SKM-1 (cell line): ENCODE measurements at regions not wholly inside any gene's neighbourhood (a gene's known extent, or its start where the extent isn't known, plus 50 kb on each side); places are given as distances from the start of the nearest gene placed in this dataset.
"Not testable (repeated sequence)": the region's sequence is repeated elsewhere in the genome, so short reads cannot be mapped to it uniquely, and the experiment has no call there.

Experiments
- DNase-seq: peaks from one replicate; lab custom pipeline; 2025; ENCODE audit not compliant: unreplicated experiment; lab: John Stamatoyannopoulos, UW

DNA sequence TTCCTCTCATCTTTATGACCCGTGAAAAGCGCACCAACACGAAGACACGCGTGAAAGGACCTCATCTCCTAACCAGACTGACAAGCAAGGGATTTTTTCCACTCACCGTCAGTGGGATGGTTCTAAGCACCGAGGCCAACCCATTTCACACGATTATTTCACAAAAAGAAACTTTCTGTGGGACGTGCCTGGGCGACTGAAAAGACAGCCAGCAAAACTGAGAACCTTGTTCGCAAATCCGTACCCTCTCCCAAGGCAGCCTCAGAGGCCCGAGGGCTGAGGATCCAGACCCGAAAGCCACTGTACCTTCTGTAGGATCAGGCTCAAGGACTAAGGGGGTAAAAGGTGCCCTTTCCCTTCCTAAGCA, 84.9 kb upstream of the METTL9 start:
- not testable (repeated sequence) for DNase-seq

GRCh38 chr16:21516705-21517040, 82.7 kb upstream of the METTL9 start:
- not testable (repeated sequence) for DNase-seq

DNA sequence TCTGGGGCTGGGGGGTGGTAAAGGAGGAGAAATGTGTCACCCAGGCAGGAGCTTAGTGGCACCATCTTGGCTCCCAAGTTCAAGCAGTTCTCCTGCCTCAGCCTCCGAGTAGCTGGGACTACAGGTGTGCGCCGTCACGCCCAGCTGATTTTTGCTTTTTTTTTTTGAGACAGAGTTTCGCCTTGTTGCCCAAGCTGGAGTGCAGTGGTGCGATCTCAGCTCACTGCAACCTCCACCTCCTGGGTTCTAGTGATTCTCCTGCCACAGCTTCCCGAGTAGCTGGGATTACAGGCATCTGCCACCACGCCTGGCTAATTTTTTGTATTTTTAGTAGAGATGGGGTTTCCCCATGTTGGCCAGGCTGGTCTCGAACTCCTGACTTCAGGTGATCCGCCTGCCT, 82.1 kb upstream of the METTL9 start:
- not testable (repeated sequence) for DNase-seq

DNA sequence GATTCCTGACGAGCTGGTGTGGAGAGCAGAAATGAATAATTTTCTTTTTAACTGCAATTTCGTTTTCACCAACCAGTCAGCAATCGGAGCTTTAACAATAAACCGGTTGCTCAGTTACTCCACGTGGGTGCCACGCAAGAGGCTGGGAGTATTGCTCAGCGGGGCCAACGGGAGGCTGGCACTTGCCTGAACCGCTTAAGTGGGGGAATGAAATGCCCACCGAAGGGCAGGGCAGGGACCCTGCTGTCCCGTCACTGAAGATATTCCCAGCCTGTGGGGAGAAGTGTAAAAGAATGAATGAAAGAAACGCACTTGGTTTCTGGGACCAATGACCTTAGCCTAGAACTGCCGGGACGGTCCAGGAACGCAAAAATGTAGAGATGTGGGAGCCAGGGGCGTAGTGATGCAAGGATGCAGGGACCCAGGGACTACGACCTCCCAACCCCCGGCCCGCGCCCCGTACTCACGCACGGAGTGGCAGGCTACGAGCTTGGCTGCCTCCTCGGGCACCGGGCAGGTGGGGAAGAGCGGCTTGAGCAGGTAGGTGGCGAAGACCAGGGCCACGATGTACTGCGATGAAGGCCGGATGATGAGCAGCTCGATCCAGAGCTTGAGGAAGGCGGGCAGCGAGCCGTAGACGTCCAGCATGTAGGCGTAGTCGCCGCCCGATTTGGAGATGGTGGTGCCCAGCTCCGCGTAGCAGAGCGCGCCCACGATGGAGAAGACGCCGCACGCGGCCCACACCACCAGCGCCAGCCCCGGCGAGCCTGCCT, 79.8 kb upstream of the METTL9 start:
- not testable (repeated sequence) for DNase-seq

DNA sequence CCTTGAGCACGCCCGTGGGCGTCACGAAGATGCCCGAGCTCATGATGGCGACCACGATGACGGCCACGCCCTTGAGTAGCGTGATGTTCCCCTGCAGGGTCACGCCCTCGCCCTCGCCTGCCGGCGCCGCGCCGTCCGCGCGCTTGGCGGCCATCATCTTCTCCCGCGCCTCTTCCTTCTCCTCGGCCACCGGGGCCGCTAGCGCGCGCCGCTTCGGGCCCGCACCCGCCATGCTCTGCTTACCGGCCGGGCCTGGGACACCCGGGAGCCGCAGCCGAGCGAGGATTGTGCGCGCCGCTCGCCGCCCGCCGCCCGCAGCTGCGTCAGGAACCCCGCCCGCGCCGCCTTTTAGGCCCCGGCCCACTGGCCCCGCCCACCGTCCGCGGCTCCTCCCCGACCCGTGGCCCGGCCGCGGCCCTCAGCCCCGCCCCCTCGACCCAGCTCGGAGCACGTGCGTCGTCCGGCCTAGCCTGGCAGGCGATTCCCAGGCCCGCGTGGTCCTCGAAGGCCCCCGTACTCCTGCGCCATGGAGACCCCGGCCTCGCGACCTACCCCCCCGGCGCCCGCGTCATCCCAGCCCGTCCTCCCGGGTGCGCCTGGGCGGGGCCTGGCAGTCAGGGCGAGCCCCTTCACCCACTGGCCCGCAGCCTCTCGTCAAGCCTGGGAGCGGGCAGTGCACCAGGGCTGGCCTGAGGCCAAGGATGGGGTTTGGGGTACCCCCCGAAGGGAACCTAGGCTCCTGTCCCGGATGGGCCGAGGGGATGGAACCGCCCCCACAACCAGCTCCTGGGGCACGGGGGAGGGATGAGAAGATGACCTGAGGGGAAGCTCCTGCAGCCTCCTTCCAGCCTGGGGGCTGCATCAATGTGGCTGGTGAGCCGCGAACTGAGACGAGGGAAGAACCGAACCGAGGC, 79.0 kb upstream of the METTL9 start:
- peak; percentile 66 for DNase-seq

GRCh38 chr16:21521048-21521389, 78.4 kb upstream of the METTL9 start:
- DNase-seq: not testable (repeated sequence)

DNA sequence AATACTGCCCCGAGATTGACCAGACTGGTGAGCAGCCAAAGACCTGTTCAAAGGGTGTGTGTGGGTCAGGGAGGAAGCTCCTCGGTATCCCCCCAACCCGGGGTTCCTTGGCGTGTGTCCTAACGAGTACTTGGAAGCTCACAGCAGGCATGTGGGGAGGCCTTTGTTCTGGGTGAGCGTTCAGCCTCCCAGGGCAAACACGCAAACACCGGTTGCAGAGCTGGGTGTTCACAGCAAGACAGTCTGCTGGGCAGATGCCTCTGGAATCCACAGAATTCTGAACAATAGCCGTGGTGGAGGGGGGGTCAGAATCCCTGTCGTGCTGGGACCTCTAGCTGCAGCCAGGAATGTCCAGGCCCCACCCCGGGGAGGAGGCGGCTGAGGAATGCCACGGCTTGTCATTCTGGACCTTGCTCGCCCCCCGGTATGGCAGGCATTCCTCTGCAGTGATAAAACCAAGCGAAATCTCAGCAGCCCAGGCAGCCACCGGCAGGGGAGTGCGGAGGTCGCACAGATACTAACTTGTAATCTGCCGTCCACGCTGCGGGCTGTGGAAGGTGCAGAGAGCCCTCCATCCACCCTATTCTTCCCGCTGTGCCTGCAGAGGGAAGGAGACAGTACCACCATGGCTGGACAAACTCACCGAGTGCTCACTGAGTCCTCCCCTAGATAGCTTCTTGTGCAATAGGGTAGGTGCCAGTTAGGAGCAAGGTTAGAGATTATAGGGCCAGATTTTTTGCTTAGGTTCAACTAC, 77.8 kb upstream of the METTL9 start:
- DNase-seq: not testable (repeated sequence)

- DNase-seq: not testable (repeated sequence)
Measured at GRCh38 chr16:21522846-21523245, 76.5 kb upstream of the METTL9 start.

DNA sequence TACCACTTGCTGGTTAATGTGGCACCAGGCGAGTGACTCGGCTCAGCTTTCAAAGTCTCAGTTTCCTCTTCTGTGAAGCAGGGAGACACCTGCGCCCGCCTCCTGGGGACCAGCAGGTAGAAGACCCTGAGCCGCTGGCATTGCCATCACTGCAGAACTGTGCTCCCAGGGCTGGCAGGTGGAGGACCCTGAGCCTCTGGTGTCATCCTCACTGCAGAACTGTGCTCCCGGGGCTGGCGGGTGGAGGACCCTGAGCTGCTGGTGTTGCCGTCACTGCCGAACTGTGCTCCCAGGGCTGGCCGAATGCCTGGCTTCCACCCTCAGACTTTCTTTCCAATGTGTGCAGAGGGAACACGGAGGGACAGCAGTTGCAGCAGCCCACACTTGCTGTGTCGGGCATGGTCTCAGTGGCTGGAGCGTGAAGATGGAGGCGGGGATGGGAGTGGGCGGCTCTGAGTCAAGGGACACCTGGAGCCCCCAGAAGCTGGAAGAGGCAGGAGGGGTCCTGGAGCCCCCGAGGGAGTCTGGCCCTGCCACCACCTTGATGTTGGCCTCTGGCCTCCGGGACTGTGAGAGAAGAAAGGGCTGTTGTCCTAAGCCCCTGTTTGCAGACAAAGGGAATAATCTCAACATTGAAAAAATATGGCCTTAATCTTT, 75.8 kb upstream of the METTL9 start:
- no peak for DNase-seq

DNA sequence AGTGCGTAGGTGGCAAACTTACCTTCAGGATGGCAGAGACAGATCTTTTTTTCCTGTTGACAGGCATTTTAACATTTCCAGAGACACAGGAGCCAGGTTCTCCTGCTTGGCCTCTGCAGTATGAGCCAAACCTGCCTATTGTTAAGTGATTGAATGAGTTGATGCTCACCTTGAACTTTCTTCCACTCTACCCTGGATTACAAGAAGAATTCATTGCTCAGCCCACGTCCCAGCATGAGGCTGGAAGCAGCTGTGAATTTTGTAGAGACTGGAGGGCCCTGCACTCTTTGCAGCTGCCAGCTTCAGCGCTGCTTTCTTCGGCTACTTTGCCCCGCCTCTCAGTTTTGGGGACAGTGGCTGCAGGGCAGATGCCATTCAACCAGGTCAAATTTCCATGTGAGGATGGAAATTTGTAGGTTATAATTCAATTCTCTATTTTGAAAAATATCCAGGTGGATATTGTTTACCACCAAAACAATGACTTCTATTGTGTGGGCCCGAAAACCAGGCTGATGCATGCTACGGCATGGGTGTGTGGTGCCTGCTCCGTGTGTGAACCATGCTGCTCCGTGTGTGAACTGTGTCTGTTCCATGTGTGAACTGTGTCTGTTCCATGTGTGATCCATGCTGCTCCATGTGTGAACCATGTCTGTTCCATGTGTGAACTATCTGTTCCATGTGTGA, 75.2 kb upstream of the METTL9 start:
- no peak for DNase-seq

- not testable (repeated sequence) for DNase-seq
Measured at GRCh38 chr16:21524752-21525028, 74.7 kb upstream of the METTL9 start.

DNA sequence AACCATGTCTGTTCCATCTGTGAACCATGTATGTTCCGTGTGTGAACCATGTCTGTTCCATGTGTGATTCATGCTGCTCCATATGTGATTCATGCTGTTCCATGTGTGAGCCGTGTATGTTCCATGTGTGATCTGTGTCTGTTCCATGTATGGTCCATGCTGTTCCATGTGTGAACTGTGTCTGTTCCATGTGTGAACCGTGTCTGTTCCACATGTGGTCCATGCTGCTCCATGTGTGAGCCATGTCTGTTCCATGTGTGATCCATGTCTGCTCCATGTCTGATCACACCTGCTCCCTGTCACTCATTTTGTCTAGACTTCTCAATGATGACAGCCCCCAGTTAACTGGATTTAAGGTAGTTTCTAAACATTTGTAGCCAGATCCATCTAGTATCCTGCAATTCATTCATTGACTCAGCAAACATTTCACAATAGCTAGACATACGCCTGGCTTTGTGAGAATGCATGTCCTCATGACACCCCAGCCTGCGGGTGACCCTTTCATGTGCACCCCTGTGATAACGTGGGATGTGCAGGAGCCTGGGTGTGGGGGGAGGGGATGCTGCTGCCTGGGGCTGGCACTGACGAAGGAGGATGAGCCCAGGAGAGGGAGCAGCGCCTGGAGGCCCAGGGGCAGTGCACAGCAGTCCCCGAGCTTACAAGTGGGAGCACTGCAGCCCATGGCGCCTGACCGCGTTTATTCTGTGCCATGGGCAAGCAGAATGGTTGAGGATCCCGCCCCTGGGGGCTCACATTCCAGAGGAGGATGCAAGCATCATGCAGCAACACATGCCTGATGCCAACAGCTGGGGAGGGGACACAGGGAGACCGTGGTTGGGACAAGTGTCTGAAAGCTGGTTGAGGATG, 74.1 kb upstream of the METTL9 start:
- not testable (repeated sequence) for DNase-seq

DNA sequence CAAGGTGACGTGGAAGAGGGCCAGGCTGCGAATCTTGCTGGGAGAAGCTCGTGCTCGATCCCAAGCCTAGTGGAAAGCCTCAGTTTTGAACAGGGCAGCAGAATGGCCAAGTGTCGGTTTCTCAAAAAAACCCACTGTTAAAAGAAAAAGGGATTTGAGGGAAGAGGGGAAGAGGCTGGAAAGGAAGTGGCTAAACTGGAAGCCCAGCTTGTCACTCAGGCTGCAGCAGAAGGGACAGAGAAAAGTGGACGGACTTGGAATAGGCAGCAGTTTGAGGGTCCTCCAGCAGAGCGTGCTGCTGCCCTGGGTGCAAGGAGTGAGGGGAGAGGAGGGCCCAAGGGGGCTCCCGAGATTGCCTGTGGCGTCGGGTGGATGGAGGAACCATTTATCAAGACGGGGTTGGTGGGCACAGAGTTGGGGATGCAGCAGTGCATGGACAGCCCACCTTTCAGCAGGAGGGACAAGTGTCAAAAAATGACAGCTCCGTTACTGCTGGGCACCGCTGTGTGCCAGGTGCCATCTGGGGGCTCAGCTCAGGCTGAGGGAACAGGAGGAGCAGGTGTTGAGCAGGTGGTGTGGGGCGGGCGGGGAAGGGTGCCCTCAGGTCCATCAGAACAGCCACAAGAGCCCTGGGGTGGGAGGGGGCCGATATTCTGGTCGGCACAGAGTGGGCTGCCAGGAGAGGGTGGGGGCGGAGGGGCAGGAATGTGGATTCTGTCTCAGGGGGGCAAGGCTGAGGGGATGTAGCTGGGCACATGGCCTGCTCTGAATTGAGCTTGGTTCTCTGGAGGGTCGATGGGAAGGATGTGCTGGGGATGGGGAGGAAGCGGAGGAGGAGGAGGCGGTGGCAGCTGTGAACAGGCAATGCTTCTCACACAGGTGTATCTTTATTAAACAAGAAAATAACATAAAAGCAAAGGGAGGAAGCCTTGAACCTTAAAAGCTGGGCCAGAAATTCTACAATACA, 73.1 kb upstream of the METTL9 start:
- DNase-seq: not testable (repeated sequence)

DNA sequence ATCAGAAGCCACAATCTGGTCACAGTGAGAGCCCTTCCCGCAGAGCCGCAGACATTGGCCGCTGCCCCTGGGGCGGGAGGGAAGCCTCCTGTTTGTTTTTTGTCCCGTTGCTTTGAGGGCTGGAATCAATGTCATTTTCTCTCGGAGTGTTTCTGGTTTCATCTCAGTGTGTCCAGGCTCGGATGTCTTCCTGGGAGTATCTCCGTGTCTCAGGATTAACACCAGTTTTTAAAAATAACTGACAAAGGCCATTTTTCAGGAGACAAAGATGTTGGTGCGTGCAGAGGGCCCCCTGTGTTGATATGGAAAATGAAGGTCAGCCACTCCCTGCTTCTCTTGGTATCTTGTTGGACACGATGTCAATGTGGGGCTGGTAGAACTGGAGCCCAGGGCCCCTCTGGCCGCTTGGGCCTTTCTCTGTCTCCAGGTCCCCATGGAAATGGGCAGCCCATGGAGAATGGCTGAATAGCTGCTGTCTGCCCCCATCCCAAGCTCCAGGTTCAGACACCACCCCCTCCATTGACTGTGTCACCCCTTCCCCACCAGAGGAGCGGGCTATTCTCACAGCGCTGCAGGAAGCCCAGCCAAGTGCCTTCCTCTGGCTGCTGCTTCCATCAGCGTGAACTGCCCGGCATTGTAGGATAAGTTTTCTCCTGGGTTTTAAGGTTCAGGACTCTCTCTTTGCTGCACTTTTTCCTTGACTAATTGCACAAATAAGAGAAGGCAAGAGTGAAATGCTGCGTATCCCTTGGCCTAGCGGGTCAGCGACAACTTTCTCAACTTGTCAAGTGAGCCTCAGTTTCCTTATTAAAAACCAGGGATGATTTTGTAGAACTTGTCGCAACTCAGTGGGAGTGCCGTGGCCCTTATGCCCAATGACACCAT, 72.2 kb upstream of the METTL9 start:
- no peak for DNase-seq

- not testable (repeated sequence) for DNase-seq
Measured at GRCh38 chr16:21529060-21529658, 70.2 kb upstream of the METTL9 start.

GRCh38 chr16:21530729-21531383, 68.5 kb upstream of the METTL9 start:
- not testable (repeated sequence) for DNase-seq

DNA sequence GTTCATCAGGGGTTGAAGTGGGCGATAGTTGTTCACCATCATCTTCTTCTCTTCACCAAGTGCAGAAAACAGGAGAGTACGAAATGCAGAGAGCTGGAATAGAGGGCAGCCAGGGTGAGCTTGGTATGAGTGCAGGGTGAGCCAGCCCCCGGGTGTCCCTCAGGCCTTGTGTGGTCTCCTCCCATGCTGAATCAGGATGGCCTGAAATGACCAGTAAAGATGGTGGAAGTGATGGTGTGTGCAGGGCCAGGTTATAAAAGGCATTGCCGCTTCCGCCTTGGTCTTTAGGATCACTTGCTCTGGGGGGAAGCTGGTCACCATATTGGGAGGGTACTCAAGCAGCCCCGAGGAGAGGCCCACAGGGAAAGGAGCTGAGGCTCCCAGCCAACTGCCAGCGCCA, 66.4 kb upstream of the METTL9 start:
- not testable (repeated sequence) for DNase-seq
